PC-9 (cell line): ENCODE measurements at regions not wholly inside any gene's neighbourhood (a gene's known extent, or its start where the extent isn't known, plus 50 kb on each side); places are given as distances from the start of the nearest gene placed in this dataset.

ENCODE experiments used
- EZH2 ChIP-seq: fragments of 200-600 bp; sonication (generic); IDR thresholded peaks from 2 replicates; pipeline ENCODE4 v1.8.0; 2017; ENCODE audit warnings: antibody characterized with exemption, low read depth
- TF ChIP-seq, protein P1 (sequence below): fragments of 200-600 bp; sonication (generic); conservative IDR thresholded peaks from 2 replicates; pipeline ENCODE4 v1.6.1; 2017; ENCODE audit warnings: mixed run types, antibody characterized with exemption, mild to moderate bottlenecking, moderate library complexity

DNA sequence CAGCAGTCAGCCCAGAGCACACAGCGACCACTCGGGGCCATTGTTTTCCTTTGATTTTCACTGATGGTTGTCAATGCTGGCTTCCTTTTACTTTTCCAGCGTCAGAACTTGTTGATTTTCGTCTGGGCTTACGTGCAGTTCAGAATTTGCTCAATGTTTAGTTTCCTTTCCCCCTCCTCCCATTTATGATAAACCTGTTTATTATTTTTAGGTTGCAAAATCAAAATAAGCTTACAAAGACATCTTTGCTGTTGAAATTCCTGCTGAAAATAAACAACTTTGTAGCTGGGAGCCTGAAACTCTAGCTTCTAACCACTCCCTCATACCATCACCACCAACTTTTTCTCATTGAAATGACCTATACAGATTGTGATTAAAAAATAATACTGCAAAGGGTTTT lies 83.1 kb upstream of the LYZL1 start:
- TF ChIP-seq, protein P1, sequence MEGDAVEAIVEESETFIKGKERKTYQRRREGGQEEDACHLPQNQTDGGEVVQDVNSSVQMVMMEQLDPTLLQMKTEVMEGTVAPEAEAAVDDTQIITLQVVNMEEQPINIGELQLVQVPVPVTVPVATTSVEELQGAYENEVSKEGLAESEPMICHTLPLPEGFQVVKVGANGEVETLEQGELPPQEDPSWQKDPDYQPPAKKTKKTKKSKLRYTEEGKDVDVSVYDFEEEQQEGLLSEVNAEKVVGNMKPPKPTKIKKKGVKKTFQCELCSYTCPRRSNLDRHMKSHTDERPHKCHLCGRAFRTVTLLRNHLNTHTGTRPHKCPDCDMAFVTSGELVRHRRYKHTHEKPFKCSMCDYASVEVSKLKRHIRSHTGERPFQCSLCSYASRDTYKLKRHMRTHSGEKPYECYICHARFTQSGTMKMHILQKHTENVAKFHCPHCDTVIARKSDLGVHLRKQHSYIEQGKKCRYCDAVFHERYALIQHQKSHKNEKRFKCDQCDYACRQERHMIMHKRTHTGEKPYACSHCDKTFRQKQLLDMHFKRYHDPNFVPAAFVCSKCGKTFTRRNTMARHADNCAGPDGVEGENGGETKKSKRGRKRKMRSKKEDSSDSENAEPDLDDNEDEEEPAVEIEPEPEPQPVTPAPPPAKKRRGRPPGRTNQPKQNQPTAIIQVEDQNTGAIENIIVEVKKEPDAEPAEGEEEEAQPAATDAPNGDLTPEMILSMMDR, result no peak
- no peak for TF ChIP-seq EZH2
